Activated CD4-positive, alpha-beta T cell treated with anti-CD3 and anti-CD28 coated beads, Interleukin-2, Interleukin-4, amounts not matched to agents 100 ng/mL and 50 ng/mL, durations not matched to agents 16 hours and 8 hours (primary cell): ENCODE measurements at regions not wholly inside any gene's neighbourhood (a gene's known extent, or its start where the extent isn't known, plus 50 kb on each side); places are given as distances from the start of the nearest gene placed in this dataset.
"Not testable (repeated sequence)": the region's sequence is repeated elsewhere in the genome, so short reads cannot be mapped to it uniquely, and the experiment has no call there.

ENCODE experiments used
- DNase-seq: peaks from one replicate; pipeline ENCODE4 v3.0.0-alpha.2; 2020; ENCODE audit warnings: low spot score

DNA sequence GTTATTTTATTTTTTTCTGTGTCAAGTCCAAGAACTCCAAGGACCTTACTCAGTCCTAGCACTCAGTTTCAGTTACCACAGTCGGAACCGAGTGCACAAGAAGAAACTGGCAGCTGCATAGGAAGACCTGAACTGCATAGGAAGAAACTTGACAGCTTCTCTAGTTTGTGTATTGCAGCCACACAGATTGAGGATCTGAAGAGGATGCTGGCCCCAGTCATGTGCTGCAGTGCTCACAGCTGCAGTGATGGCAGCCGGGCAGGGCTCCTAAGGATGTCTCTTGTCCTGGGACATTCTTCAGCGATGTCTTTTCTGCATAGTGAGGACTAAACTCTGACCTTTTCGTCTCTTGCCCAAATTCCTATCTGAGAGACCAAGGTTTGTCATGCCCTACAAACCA lies 261.2 kb downstream of the STIM2 start:
- DNase-seq = no peak

DNA sequence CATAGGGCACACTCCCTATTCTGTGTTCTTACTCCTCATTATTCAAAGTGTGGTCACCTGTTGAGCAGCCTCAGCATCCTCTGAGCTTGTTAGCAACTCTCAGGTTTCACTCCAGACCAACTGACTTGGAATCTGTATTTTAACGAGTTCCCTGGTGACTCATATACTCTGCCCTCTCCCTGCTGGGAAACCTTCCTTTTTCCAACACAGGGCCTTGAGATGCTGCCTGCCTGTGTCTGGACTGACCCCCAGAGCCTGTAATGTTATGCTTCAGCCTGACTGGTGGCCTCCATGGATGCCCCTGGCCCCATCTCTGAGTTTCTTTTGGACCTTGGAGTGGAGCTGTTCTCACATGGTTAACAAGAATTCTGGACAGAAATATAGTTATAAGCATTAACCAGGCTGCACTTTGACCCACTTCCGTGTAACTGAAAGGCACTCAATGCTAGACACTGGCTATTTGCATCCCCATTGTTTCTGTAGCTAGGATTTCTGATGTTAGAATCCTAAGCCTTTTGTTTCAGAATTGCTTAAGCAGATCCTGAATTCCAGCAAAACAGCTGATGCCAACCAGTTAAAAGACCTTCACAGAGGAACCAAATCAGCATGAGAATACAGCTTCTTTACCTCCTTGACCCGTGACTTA lies 262.6 kb downstream of the STIM2 start:
- DNase-seq = no peak

DNA sequence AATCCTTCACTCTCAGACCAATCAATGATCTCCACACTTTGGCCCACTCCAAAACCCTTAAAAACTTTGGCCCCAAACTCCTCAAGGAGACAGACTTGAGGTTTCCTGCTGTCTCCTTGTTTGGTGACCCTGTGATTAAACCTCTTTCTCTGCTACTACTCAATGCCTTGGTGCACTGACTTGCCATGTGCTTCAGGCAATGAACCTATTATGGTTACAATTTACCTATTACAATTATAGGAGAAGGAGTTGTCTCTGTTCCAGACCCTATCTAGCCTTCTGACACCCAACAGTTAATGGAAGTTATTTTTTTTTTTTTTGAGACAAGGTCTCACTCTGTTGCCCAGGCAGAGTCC lies 263.1 kb downstream of the STIM2 start:
- DNase-seq = no peak

DNA sequence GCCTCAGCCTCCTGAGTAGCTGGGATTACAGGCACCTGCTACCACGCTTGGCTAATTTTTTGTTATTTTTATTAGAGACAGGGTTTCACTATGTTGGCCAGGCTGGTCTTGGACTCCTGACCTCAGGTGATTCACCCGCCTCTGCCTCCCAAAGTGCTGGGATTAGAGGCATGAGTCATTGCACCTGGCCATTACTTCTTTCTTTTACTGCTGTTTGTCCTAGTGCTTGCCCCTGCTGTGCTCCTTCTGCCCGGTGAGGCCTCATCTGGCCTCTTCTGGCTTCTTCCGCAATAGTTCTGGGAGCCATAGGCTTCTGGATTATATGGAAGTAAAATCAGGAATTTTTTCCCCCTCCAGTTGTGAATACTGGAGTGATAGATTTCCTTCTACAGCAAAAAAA lies 266.3 kb downstream of the STIM2 start:
- not testable (repeated sequence) for DNase-seq

DNA sequence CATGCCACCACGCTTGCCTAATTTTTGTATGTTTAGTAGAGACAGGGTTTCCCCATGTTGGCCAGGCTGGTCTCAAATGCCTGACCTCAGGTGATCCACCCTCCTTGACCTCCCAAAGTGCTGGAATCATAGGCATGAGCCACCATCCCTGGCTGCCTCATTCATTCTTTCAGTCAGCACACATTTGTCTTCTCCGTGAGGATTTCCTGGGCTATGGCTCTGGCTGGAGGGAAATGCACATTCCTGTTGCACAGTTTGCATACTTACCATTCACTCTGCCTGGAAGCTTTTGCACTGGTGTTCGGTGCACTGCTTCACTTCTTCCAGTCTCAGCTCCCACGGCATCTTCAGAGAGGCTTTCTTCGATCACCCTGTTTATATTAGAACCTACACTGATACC lies 267.8 kb downstream of the STIM2 start:
- DNase-seq = no peak

DNA sequence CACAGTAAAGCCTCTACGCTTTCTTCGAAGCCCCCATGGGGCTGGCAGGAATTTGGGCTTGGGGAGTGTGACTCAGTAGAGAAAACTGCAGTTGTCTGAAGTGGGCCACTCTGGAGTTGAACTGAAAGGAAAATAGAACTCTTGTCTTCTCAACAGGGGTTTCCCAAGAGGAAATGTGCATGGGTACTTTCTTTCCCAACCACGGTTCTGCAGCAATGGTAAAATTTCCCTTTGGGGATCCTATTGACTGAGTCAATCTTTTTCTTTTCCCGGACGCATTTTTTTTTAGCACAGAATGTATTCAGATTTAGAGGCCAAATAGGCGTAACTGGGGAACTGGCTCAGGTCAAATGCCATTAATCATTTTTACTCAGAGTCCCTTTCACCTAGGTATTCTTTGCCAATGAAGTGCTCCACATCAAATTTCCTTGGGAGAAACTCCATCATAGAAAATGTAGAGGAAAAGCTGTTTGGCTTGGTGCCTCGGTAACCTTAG lies 269.3 kb downstream of the STIM2 start:
- no peak for DNase-seq

DNA sequence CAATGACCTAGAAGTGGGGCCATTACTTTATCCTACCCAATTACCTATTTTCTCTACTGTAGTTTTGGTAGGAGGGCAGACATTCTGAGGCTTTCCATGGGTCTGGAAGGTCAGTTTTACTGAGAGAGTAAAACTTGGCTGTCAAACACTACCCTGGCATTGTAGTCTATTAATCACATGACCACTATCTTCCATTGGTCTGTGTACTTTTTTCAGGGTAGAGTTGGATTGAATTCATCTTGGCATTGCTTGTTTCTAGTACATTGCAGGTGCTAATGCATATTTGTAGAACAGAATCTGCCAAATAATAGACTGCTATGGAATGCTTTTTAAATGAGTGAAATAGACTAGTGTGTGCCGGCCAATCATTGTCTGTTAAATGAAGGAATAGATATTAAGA lies 271.9 kb downstream of the STIM2 start:
- no peak for DNase-seq

DNA sequence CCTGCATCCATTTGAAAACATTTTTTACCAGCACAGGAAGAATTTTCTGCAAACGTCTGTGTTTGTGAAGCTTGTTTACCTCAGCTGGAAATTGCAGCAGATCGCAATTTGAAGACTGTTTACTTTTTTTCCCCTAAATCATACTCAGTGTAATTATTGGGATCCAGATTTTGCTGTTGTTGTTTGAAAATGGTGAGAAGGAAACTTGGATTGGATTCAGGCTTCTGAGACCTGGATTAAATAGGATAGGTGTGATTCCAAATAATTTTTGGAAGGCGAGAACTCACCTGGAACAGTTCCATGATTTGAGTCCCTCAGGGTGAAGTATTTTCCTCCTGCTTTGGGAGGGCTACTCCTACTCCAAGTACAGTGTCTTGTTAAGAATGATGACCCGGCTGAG lies 279.8 kb downstream of the STIM2 start:
- no peak for DNase-seq

DNA sequence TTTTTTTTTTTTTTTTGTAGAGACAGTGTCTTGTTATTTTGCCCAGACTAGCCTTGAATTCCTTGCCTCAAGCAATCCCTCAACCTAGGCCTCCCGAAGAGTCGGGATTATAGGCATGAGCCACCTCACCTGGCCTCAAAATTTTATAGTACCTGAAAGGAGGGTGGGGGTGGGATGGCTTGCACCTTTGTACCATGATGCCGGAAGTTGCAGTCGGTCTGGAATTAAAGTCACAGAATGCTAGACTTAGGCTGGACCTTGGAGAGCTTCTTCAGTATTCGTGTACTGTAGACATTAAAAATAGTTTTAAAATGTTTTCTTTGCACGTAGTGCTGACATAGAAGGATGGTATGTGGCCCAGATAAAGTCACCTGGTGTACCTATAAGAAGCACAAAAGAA lies 280.9 kb downstream of the STIM2 start:
- DNase-seq = no peak

DNA sequence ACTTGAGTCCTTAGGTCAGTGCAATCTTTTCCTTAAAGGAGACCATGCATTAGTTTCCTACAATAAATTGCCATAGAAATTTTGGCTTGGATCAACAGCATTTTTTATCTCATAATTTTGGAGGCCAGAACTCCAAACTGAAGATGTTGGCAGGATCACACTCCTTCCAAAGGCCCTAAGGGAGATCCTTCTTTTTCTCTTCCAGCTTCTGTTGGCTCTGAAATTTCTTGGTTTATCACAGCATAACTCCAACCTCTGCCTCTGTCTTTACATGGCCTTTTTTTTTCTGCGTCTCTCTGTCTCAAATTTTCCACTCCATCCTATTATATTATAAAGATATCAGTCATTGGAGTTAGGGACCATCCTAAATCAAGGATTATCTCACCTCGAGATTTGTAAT lies 282.2 kb downstream of the STIM2 start:
- DNase-seq = no peak

DNA sequence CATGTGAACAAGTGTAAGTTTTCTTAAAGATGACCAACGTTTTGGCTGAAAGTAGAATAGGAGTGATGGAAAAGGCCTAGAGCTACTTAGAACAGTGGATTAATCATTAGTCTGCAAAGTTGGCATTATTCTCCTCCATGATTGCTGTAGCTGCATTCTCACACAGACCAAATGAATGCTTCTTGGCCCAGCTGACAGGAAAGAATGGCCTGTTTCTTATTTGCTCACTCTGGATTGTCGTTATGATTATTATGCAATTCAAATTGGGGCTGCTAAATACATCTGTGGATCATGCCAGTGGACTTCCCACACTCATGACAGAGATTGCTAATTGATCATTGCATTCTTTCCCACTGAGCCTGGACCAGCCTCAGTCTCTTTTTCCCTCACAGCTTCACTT lies 285.0 kb downstream of the STIM2 start:
- DNase-seq = no peak

DNA sequence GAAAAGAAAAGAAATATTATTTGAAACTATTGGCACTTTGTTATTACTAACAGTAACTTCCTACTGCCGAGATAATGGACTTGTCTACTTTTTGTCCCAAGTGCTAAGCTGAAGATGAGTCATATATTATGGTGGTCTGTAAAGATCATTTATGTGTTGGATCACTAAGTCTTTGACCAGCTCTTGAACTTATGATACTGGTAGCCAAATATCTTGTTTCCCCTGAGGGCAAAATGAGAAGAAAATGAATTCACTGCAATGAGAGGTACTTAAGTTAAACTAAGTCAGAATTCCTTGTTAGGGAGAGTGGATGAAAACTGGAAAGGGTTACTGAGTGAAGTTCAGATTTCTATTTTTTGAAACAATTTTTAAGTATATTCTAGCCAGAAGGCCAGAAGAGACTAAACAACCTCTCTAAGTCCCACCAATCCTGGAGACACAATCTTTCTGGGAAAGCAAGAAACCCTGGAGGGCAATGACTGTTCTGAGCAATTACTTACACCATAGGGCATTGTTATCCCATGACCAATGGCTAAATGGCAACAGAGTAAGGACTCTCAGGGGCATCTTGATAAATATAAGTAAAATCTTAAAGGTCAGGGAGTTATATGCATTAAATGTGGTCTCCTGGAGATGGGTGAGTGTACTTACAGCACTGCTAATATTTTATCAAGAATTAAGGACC lies 287.7 kb downstream of the STIM2 start:
- no peak for DNase-seq

DNA sequence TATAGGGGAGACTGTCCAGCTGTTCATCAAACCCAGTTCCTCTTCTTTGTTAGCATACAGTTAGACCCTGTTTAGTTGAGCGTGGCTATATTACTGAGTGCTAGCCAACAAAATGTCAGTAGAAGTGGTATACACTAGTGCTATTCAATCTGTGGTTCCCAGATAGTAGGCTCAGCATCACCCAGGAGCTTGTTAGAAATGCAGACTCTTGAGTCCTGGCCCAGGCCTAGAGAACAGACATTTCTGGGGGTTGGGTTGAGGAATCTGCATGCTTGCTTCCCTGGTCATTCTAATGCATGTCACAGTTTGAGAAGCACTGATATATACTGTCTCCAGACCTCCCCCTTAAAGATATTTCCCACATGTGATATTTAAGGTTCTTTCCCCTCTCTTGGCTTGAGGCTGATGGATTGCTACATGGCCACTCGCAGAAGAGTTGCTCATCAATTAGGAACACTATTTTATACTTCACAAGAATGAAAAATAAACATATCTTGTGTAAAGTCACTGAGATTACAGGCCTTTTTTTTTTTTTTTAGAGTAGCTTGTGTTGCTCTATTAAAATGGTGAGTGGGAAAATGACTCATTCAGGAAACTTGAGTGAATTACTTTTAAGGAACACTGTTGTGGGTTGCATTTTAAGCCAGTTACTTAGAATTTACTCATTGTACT lies 289.0 kb downstream of the STIM2 start:
- DNase-seq = no peak

DNA sequence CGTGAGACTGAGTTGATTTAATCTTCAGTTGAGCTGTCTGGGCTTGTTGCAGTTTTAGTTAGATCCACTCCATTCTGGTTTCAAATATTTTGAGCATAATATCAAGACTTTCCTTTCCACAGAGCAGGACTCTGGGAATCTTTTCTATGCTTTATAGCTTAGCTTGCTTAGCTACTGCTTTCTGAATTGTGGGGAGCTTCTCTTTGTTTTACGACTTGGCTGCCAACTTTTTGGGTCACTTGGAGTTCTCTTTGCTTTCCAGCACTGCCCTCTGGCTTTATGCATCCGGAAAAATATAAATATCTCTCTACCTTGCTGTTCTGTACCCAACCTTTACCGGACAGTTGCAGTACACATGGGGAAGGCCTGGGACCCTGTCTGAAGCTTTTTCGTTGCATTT lies 292.1 kb downstream of the STIM2 start:
- DNase-seq = no peak

DNA sequence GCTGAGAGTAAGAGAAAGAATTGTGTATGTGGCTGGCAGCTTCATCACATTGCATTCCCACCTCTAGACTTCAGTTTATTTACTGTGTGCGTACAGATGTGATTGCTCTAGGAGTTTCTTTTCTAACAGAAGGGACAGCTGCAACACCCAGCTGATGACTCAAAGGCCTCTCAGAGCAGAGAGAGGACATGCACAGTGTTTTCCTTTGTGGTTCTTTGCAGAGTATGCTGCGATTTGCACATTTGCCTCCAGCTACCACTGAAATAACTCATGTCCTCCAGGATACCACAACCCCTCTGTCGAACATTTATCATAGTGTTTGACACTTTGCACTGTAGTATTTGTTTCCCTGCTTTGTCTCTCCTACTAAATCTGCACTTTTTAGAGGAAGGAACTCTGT lies 294.1 kb downstream of the STIM2 start:
- DNase-seq = no peak

DNA sequence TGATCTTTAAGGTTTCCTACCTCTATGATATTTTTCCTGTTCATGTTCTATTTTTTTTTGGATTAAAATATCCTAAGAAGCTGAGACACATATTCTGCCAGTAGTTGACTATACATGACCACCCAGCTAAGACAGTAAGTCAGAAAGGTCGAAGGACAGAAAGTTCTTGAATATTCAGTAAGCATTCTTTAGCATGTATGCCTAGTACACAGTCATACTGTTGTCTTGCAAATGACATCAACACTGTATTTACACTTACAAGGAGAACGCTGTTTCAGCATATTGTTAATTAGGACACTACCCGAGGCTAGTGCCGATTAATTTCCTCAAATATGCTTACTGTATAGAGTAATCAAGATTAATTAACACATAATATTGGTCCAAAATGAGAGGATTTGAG lies 300.6 kb downstream of the STIM2 start:
- DNase-seq = no peak

DNA sequence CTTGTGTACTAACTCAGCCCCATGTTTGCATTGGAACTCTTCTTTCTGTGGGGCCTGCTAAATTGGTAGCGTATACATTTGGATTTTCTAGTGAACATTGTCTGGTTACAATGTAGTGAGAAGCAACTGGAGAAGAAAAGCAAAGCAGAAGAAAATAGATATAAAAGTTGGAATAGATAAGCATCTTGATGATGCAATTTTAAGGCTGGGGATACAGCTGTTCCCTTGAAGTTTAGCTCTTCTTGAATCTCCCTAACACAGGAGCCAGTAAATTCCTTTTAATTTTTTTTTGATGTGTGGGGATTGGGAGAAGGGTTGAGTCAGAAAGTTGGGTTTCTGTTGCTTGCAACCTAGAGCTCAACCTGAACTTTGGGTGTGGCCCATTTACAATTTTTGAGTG lies 308.1 kb downstream of the STIM2 start:
- no peak for DNase-seq

DNA sequence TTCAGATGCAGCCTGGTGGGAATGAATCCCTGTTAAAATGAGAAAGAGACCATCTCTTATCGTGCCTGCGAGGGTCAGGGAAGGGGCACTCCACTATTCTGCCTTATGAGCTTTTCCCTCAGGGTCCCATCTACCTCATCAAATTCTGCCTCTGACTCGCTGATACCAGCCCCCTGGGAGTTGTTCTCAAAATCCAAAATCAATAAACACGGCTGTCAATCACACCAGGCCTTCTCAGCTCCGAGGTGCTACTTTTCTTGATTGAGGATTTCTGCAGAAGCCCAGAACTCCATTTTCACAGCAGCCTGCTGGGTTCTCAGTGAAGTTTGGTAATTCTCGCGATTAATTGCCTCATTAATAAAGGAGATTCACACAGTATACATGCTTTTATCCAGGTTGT lies 312.6 kb downstream of the STIM2 start:
- no peak for DNase-seq

DNA sequence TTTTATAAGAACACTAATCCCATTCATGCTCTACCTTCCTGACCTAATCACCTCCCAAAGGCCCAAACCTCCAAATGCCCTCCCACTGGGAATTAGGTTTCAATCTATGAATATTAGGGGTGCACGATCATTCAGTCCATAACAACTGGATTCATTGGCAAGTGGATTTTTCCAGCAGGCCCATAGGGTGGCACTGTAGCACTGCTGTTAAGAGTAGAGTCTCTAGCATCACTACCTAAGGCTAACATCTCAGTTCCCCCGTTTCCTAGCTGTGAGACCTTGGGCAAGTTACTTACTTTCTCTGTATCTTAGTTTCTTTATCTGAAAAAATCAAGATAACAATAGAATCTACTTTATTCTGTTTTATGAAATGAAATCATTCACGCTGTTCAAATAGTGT lies 315.8 kb downstream of the STIM2 start:
- DNase-seq = no peak

DNA sequence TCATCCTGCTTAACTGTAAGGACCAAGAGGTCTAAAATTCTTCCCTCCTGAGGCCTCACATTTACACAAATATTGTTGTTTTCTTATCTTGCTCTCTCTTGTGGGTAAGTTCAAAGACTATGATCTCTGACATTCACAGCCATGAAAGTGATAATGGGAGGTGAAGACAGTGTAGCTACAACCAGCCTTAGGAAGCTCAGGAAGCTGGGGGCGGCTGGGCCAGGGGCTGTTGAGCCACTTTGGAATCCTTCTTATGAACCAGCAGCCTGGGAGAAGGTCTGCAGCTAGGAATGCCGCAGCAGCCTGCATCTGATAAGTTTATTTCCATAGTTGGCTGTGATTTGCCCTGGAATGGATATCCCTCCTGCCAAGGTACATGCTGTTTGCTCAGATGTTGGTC lies 316.2 kb downstream of the STIM2 start:
- no peak for DNase-seq

DNA sequence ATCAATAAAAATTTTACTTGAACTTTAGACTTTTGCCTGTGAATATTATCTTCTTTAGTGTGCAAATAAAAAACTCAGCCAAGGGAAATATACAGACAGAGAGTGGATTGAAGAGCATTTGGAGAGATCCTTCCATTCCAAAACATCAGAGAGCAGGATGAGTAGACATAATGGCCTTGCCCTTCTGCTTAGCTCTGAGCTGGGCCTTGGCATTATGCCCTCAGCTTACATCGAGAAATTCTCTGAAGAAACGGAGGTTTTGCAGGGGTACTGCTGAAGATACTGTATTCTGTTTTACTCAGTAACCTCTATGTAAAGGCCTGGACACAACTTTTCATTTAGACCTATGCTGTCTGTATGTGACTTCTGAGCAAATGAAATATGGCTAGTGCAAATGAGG lies 317.4 kb downstream of the STIM2 start:
- no peak for DNase-seq

DNA sequence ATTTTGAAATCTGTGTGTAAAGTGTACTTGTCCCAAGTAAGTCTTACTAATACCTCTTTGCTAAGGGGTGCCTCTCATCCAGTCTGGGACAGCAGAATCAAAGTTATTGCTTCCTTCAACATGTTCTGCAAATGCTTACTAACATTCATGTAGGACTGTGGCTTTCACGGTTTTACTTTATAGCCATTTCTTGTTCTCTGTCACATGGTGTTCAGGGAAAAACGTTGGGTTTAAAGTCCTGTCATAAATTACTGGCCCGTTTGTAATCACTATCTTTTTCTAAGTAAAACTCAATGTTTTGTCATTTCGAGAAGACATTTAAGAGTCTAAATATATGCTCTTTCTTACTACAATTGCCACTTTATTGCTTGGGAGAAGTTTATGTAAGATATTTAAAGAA lies 321.1 kb downstream of the STIM2 start:
- DNase-seq = no peak

DNA sequence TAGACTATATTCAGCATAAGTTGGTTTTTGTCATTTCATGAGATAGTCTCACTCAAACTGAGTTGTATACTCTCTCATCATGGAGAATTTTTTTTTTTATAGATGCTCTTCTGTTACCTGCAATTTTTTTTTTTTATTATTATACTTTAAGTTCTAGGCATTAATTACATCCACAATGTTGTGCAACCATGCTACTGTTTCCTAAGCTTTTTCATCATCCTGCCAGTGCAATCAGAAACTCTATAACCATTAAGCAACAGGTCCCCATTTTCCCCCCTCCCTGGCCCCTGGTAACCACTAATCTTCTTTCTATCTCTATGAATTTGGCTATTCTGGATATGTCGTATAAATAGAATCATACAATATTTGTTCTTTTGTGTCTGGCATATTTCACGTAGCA lies 321.6 kb downstream of the STIM2 start:
- DNase-seq = no peak
